Transverse colon (tissue), 4 donors: ENCODE measurements at regions not wholly inside any gene's neighbourhood (a gene's known extent, or its start where the extent isn't known, plus 50 kb on each side); places are given as distances from the start of the nearest gene placed in this dataset.

Experiments
- DNase-seq: peaks from one replicate; pipeline ENCODE4 v3.0.0-alpha.2; 2019
- H3K27ac ChIP-seq, 4 donors: fragments of 200-600 bp; sonication (generic); 2 replicates each; pipeline ENCODE4 v1.5.1; 2016 to 2018; ENCODE audit warnings: inconsistent platforms in 4 of 4
- H3K27me3 ChIP-seq: fragments of 200-600 bp; sonication (generic); 2 replicates; pipeline ENCODE4 v1.5.1; 2017; ENCODE audit warnings: inconsistent platforms
- H3K36me3 ChIP-seq, 4 donors: fragments of 200-600 bp; sonication (generic); 2 replicates each; pipeline ENCODE4 v1.5.1; 2017 to 2019; ENCODE audit warnings: inconsistent platforms in 4 of 4
- H3K4me1 ChIP-seq, 4 donors: fragments of 200-600 bp; sonication (generic); 2 replicates each; pipeline ENCODE4 v1.5.1; 2017 to 2020; ENCODE audit warnings: inconsistent platforms in 4 of 4
- H3K4me3 ChIP-seq, 4 donors: fragments of 200-600 bp; sonication (generic); 1 replicate in 1 of 4; 2 replicates in 3 of 4; pipeline versions ENCODE4 v1.5.1 to v1.6.1; 2017 to 2019; ENCODE audit warnings: inconsistent platforms in 4 of 4
- H3K9me3 ChIP-seq, 2 donors: fragments of 200-600 bp; sonication (generic); 2 replicates each; pipeline ENCODE4 v1.5.1; 2017 to 2019; ENCODE audit warnings: inconsistent platforms in 2 of 2
- CTCF ChIP-seq, 5 experiments: fragments of 200-600 bp in 3 of 5; fragments of 450-650 bp in 2 of 5; sonication (generic) in 3 of 5; IDR thresholded peaks; 1 replicate in 2 of 5; 2 replicates in 3 of 5; pipeline ENCODE4 v1.5.1; 2016 to 2017; ENCODE audit warnings: antibody characterized with exemption in 5 of 5, inconsistent platforms in 3 of 5, mild to moderate bottlenecking in 2 of 5, moderate library complexity in 1 of 5
- EP300 ChIP-seq: sonication (generic); formaldehyde crosslinking; IDR thresholded peaks from one replicate; pipeline ENCODE4 v1.6.1; 2017; ENCODE audit warnings: antibody characterized with exemption, low read depth
- POLR2A ChIP-seq: fragments of 450-650 bp; IDR thresholded peaks from one replicate; pipeline ENCODE4 v1.6.1; 2016; ENCODE audit warnings: antibody characterized with exemption, mild to moderate bottlenecking, moderate library complexity
- POLR2AphosphoS5 ChIP-seq, 3 donors: sonication (generic); formaldehyde crosslinking; IDR thresholded peaks; one replicate each; pipeline ENCODE4 v1.6.1; 2016; ENCODE audit warnings: antibody characterized with exemption in 3 of 3
- WGBS, 2 donors: methylation state at CpG; one replicate each; pipeline ENCODE4 v1.1.5; 2018; ENCODE audit warnings: low coverage in 1 of 2; 5-methylcytosine and 5-hydroxymethylcytosine counted together
- in situ Hi-C, 4 donors: fragments of 200-750 bp; cut with MboI; loops; one replicate each; pipeline versions ENCODE4 v1.15.0 to v1.15.1; 2017; ENCODE audit warnings: low sequenced_read_pairs in 3 of 4, low pct_ligation_motif_present in 1 of 4, low pct_unique_long_range_greater_than_20kb in 1 of 4
- intact Hi-C: fragments of 100-400 bp; cut with DNase I; formaldehyde crosslinking; loops from one replicate; pipeline ENCODE4 v1.15.1; 2023; ENCODE audit warnings: low total_unique reads

- Histone ChIP-seq H3K4me3 (no peak overlapping the region), H3K27me3 (no peaks in the 10 kb centered on the region), H3K4me1 (no peaks in the 10 kb centered on the region), H3K9me3 (peaks cover 0 to 10% of the 10 kb centered on the region in 2 donors), H3K27ac (no peak overlapping the region), H3K36me3 (no peaks in the 10 kb centered on the region)
- intact Hi-C loops (no loop called here), in situ Hi-C loops (no loop called here)
- TF ChIP-seq CTCF (IDR thresholded peaks at IDR 0.05) (no peak), EP300 (no peak), POLR2AphosphoS5 (IDR thresholded peaks at IDR 0.05) (no peak), POLR2A (no peak)
- 78 to 100% methylated on average over 1 of the region's 1 CpG for WGBS, 2 donors
- no peak for DNase-seq
Observed at GRCh38 chr14:87623616-87624015, 369.4 kb downstream of the GALC start.

- in situ Hi-C loops = no loop called here
- no peaks in the 10 kb centered on the region for H3K36me3 ChIP-seq
Observed at GRCh38 chr14:87617079-87617478, 375.9 kb downstream of the GALC start.

GRCh38 chr14:87615822-87616679, 376.9 kb downstream of the GALC start:
- WGBS, 2 donors = 65 to 71% methylated on average over 6 to 12 of the region's 12 CpGs
- no peak overlapping the region for H3K27ac ChIP-seq
- TF ChIP-seq POLR2AphosphoS5 (IDR thresholded peaks at IDR 0.05) (no peak), CTCF (IDR thresholded peaks at IDR 0.05) (peak in 3 of 5 experiments; percentile 50 to 58 (median 58)), EP300 (no peak), POLR2A (no peak)
- H3K36me3 ChIP-seq = no peaks in the 10 kb centered on the region
- in situ Hi-C loops (no loop called here), intact Hi-C loops (no loop called here)
- no peaks in the 10 kb centered on the region for H3K27me3 ChIP-seq
- H3K4me1 ChIP-seq = no peaks in the 10 kb centered on the region
- no peak overlapping the region for H3K4me3 ChIP-seq
- H3K9me3 ChIP-seq = no peaks in the 10 kb centered on the region
- DNase-seq = peak; percentile 8

More at GRCh38 chr14:87617079-87617478, 375.9 kb downstream of the GALC start:
- DNase-seq = no peak
- intact Hi-C loops = no loop called here
- no peak for TF ChIP-seq POLR2A
- no peak for TF ChIP-seq CTCF (IDR thresholded peaks at IDR 0.05)
- TF ChIP-seq POLR2AphosphoS5 (IDR thresholded peaks at IDR 0.05) = no peak
- TF ChIP-seq EP300 = no peak
- 23 to 31% methylated on average over 4 of the region's 4 CpGs for WGBS, 2 donors
- no peak overlapping the region for H3K27ac ChIP-seq
- no peaks in the 10 kb centered on the region for H3K27me3 ChIP-seq
- H3K9me3 ChIP-seq = peaks cover 0 to 5% of the 10 kb centered on the region in 2 donors
- no peaks in the 10 kb centered on the region for H3K4me1 ChIP-seq
- no peak overlapping the region for H3K4me3 ChIP-seq

- Histone ChIP-seq H3K27me3 (no peaks in the 10 kb centered on the region), H3K4me1 (no peaks in the 10 kb centered on the region), H3K36me3 (no peaks in the 10 kb centered on the region), H3K9me3 (no peaks in the 10 kb centered on the region), H3K27ac (no peak overlapping the region), H3K4me3 (no peak overlapping the region)
- 70 to 76% methylated on average over 3 of the region's 3 CpGs for WGBS, 2 donors
- intact Hi-C loops = no loop called here
- in situ Hi-C loops = no loop called here
- no peak for TF ChIP-seq POLR2AphosphoS5 (IDR thresholded peaks at IDR 0.05)
- TF ChIP-seq POLR2A = no peak
- TF ChIP-seq CTCF (IDR thresholded peaks at IDR 0.05) = no peak
- TF ChIP-seq EP300 = no peak
- DNase-seq = no peak
Observed at GRCh38 chr14:87615047-87615446, 377.9 kb downstream of the GALC start.
